ENCODE measurements at regions not wholly inside any gene's neighbourhood (a gene's known extent, or its start where the extent isn't known, plus 50 kb on each side); places are given as distances from the start of the nearest gene placed in this dataset.

- no peaks in the 10 kb centered on the region for H3K9me2 ChIP-seq (replicated peaks; ENCODE audit: insufficient read depth)
- no peak overlapping the region for H3K27ac ChIP-seq
- TF ChIP-seq EZH2 (IDR thresholded peaks at IDR 0.05; ENCODE audit: borderline replicate concordance) (no peak), EZH2phosphoT487 (IDR thresholded peaks at IDR 0.05; ENCODE audit: low read depth, severe bottlenecking, unreplicated experiment) (no peak)
- TF ChIP-seq, protein P1, sequence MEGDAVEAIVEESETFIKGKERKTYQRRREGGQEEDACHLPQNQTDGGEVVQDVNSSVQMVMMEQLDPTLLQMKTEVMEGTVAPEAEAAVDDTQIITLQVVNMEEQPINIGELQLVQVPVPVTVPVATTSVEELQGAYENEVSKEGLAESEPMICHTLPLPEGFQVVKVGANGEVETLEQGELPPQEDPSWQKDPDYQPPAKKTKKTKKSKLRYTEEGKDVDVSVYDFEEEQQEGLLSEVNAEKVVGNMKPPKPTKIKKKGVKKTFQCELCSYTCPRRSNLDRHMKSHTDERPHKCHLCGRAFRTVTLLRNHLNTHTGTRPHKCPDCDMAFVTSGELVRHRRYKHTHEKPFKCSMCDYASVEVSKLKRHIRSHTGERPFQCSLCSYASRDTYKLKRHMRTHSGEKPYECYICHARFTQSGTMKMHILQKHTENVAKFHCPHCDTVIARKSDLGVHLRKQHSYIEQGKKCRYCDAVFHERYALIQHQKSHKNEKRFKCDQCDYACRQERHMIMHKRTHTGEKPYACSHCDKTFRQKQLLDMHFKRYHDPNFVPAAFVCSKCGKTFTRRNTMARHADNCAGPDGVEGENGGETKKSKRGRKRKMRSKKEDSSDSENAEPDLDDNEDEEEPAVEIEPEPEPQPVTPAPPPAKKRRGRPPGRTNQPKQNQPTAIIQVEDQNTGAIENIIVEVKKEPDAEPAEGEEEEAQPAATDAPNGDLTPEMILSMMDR (IDR thresholded peaks at IDR 0.05; ENCODE audit: poor library complexity): no peak
- no peak overlapping the region for H3K4me2 ChIP-seq
- H3K79me2 ChIP-seq: no peaks in the 10 kb centered on the region
- WGBS (ENCODE audit: low lambda C conversion rate, missing lambda C conversion rate): 81% methylated on average over 17 of the region's 17 CpGs
- H3K27me3 ChIP-seq: no peaks in the 10 kb centered on the region
- H3K9me3 ChIP-seq (ENCODE audit: low read depth): no peaks in the 10 kb centered on the region
- no peaks in the 10 kb centered on the region for H3K36me3 ChIP-seq (replicated peaks; ENCODE audit: insufficient read depth, low read depth)
- no peaks in the 10 kb centered on the region for H4K20me1 ChIP-seq (ENCODE audit: insufficient read depth, poor library complexity, severe bottlenecking)
- no peaks in the 10 kb centered on the region for H3K4me1 ChIP-seq (ENCODE audit: insufficient read depth)
- H2AFZ ChIP-seq: no peak overlapping the region
- no peak overlapping the region for H3K4me3 ChIP-seq
- DNase-seq (ENCODE audit: low spot score): no peak
Measured at GRCh38 chr10:131710142-131710861, 190.5 kb upstream of the PPP2R2D start.

DNA sequence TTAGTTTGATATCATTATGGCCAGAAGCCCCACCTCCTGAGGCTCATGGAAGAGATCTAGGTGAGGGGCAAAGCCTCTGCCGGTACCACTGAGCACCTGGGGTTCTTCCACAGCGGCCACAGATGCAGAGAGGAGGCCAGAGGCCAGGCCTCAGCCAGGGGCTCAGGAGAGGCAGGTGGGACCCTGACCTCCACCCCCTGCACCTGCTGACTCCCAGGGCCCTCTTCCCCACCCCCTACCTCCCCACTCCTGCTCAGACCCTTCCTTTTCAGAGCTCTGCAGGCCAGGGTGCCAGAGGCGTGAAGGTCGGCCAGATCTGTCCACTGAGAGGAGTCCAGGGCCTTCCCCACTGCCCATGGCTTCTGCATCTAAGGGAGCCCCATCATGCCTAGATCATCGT, 178.7 kb upstream of the PPP2R2D start:
- Histone ChIP-seq H3K36me3 (replicated peaks; ENCODE audit: insufficient read depth, low read depth) (no peaks in the 10 kb centered on the region), H3K27me3 (no peaks in the 10 kb centered on the region), H3K4me3 (no peak overlapping the region), H3K27ac (no peak overlapping the region), H3K79me2 (no peaks in the 10 kb centered on the region), H3K9me2 (replicated peaks; ENCODE audit: insufficient read depth) (no peaks in the 10 kb centered on the region), H3K9me3 (ENCODE audit: low read depth) (no peaks in the 10 kb centered on the region), H4K20me1 (ENCODE audit: insufficient read depth, poor library complexity, severe bottlenecking) (no peaks in the 10 kb centered on the region), H3K4me1 (ENCODE audit: insufficient read depth) (peaks cover 6% of the 10 kb centered on the region), H3K4me2 (no peak overlapping the region), H2AFZ (no peak overlapping the region)
- 93% methylated on average over 5 of the region's 5 CpGs for WGBS (ENCODE audit: low lambda C conversion rate, missing lambda C conversion rate)
- TF ChIP-seq, protein P1 (IDR thresholded peaks at IDR 0.05; ENCODE audit: poor library complexity): no peak
- TF ChIP-seq EZH2 (IDR thresholded peaks at IDR 0.05; ENCODE audit: borderline replicate concordance) (no peak), EZH2phosphoT487 (IDR thresholded peaks at IDR 0.05; ENCODE audit: low read depth, severe bottlenecking, unreplicated experiment) (no peak)
- DNase-seq (ENCODE audit: low spot score): no peak

DNA sequence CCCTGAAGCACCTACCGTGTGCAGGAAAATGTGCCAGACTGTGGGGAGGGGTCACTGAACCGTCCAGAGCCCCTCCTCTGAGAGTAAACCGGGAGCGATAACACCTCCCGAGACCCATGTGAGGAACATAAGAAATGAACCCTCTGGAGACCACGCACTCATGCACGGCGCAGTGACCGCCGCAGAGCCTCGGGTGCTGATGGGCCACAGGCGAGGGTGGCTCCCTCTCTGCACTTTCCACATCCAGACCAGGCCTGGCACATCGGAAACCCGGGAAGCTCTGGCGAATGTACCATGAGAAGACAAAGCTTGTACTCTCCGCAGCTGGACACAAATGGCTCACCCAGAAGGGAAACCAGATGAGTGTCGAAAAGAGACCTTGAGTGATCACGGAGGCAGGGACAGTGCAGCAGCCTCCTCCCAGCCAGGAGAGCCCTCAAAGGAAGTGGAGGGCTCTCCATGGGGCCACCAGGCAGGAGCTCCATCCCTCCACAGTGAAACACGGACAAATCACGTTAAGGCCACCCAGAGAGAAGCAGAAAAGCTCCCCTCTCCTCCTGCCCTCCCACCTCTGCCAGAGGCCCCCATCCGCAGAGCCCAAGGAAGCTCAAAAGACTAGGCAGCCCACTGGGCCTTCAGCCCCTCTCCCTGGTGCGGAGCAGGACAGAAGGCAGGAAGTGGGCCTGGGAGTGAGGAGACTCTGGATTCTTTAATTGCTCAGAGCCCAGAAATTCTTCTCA, 178.1 kb upstream of the PPP2R2D start:
- Histone ChIP-seq H3K9me2 (replicated peaks; ENCODE audit: insufficient read depth) (no peaks in the 10 kb centered on the region), H4K20me1 (ENCODE audit: insufficient read depth, poor library complexity, severe bottlenecking) (no peaks in the 10 kb centered on the region), H3K4me1 (ENCODE audit: insufficient read depth) (peaks cover 6% of the 10 kb centered on the region), H3K36me3 (replicated peaks; ENCODE audit: insufficient read depth, low read depth) (no peaks in the 10 kb centered on the region), H3K9me3 (ENCODE audit: low read depth) (no peaks in the 10 kb centered on the region), H3K27ac (no peak overlapping the region), H3K79me2 (no peaks in the 10 kb centered on the region), H3K4me3 (no peak overlapping the region), H3K27me3 (no peaks in the 10 kb centered on the region), H2AFZ (no peak overlapping the region), H3K4me2 (no peak overlapping the region)
- no peak for DNase-seq (ENCODE audit: low spot score)
- WGBS (ENCODE audit: low lambda C conversion rate, missing lambda C conversion rate): 93% methylated on average over 22 of the region's 22 CpGs
- TF ChIP-seq EZH2 (IDR thresholded peaks at IDR 0.05; ENCODE audit: borderline replicate concordance): no peak
- TF ChIP-seq EZH2phosphoT487 (IDR thresholded peaks at IDR 0.05; ENCODE audit: low read depth, severe bottlenecking, unreplicated experiment): no peak
